OCI-LY3 (cell line): ENCODE measurements at regions not wholly inside any gene's neighbourhood (a gene's known extent, or its start where the extent isn't known, plus 50 kb on each side); places are given as distances from the start of the nearest gene placed in this dataset.

ENCODE experiments used
- H2AFZ ChIP-seq: fragments of 200-600, 300-600 bp; shearing (Covaris generic); 2 replicates; pipeline ENCODE4 v1.6.0; 2014; ENCODE audit warnings: antibody characterized with exemption, low read depth, low read length
- H3K27ac ChIP-seq: fragments of 200-600, 300-600 bp; sonication (generic); 2 replicates; pipeline ENCODE4 v1.5.1; 2014; ENCODE audit warnings: mild to moderate bottlenecking, low read length, moderate library complexity, mixed read lengths
- H3K27me3 ChIP-seq: fragments of 200-600, 300-600 bp; sonication (generic); 2 replicates; pipeline ENCODE4 v1.6.1; 2014; ENCODE audit warnings: low read depth, low read length, mixed read lengths
- H3K36me3 ChIP-seq: fragments of 200-600, 300-600 bp; sonication (generic); replicated peaks from 2 replicates; pipeline ENCODE3; 2014; ENCODE audit warnings: low read depth, low read length, mixed read lengths
- H3K4me1 ChIP-seq: fragments of 300-600, 200-600 bp; sonication (generic); 2 replicates; pipeline ENCODE4 v1.6.1; 2014; ENCODE audit warnings: low read length, mixed read lengths
- H3K4me2 ChIP-seq: fragments of 200-600, 300-600 bp; sonication (generic); 2 replicates; pipeline ENCODE4 v1.6.1; 2014; ENCODE audit warnings: low read length, mixed read lengths
- H3K4me3 ChIP-seq: fragments of 300-600, 200-600 bp; sonication (generic); 2 replicates; pipeline ENCODE4 v1.5.1; 2014; ENCODE audit warnings: antibody characterized with exemption, mild to moderate bottlenecking, low read length, moderate library complexity
- H3K79me2 ChIP-seq: fragments of 300-600, 200-600 bp; shearing (Covaris generic); 2 replicates; pipeline ENCODE4 v1.6.1; 2014; ENCODE audit warnings: mild to moderate bottlenecking, low read length, mixed read lengths
- H3K9ac ChIP-seq: fragments of 300-600, 200-600 bp; shearing (Covaris generic); 2 replicates; pipeline ENCODE4 v1.6.0; 2014; ENCODE audit warnings: mild to moderate bottlenecking, low read length, moderate library complexity
- H3K9me3 ChIP-seq: fragments of 200-600, 300-600 bp; shearing (Covaris generic); 2 replicates; pipeline ENCODE4 v1.6.1; 2014; ENCODE audit warnings: low read length, mixed read lengths; ENCODE audit not compliant: insufficient read depth
- H4K20me1 ChIP-seq: fragments of 200-600, 300-600 bp; sonication (generic); 2 replicates; pipeline ENCODE4 v1.6.1; 2016; ENCODE audit warnings: low read length, mixed read lengths; ENCODE audit not compliant: insufficient read depth
- CTCF ChIP-seq: fragments of 200-600, 300-600 bp; sonication (generic); IDR thresholded peaks from 2 replicates; pipeline ENCODE4 v1.5.1; 2014; ENCODE audit warnings: antibody characterized with exemption, low read length, low read depth
- EZH2phosphoT487 ChIP-seq: fragments of 200-600 bp; shearing (Covaris generic); IDR thresholded peaks from 2 replicates; pipeline ENCODE4 v1.6.1; 2018; ENCODE audit warnings: antibody characterized with exemption, mixed run types, low read depth

GRCh38 chr3:66938338-66938963, 59.7 kb upstream of the KBTBD8 start:
- Histone ChIP-seq H3K4me1 (peaks cover 29% of the 10 kb centered on the region), H3K27me3 (no peaks in the 10 kb centered on the region), H3K27ac (no peak overlapping the region), H3K79me2 (no peaks in the 10 kb centered on the region), H3K36me3 (no peaks in the 10 kb centered on the region), H3K4me3 (no peak overlapping the region), H2AFZ (no peak overlapping the region), H3K4me2 (peak overlapping the region; percentile 23), H4K20me1 (no peaks in the 10 kb centered on the region), H3K9ac (no peak overlapping the region; the same call in 1 of the 2 replicates), H3K9me3 (no peaks in the 10 kb centered on the region)
- TF ChIP-seq CTCF, result peak; percentile 92
- no peak for TF ChIP-seq EZH2phosphoT487

- Histone ChIP-seq H3K27ac (no peak overlapping the region), H3K36me3 (no peaks in the 10 kb centered on the region), H3K4me2 (no peak overlapping the region), H3K4me3 (no peak overlapping the region), H3K9me3 (no peaks in the 10 kb centered on the region), H3K9ac (no peak overlapping the region), H3K4me1 (no peaks in the 10 kb centered on the region), H4K20me1 (no peaks in the 10 kb centered on the region), H3K79me2 (no peaks in the 10 kb centered on the region), H3K27me3 (no peaks in the 10 kb centered on the region), H2AFZ (no peak overlapping the region)
- TF ChIP-seq CTCF (no peak), EZH2phosphoT487 (no peak)
Measured at GRCh38 chr3:66948041-66948440, 50.1 kb upstream of the KBTBD8 start.
